ENCODE measurements at regions not wholly inside any gene's neighbourhood (a gene's known extent, or its start where the extent isn't known, plus 50 kb on each side); places are given as distances from the start of the nearest gene placed in this dataset.

DNA sequence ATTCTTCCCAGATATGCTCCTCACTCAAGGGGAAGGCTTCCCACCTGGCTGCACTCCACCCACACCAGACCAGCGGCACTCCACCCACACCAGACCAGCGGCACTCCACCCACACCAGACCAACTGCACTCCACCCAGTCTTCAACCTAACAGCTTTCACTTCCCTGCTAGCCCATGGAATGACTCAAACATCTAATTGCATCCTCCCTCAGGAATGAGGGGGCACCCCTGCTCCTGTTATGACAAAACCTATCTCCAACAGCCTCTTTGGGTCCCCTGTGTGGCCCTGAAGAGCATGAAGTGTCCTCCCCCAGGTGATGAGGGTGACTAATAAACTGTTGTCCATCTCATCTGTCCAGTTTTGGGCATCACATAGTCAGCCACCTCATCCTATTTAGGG is 556.6 kb upstream of the TUSC1 start:
- Histone ChIP-seq H3K9me3 (ENCODE audit: low read length) (no peaks in the 10 kb centered on the region), H3F3A (ENCODE audit: insufficient read depth, low read length) (no peaks in the 10 kb centered on the region), H3K9ac (ENCODE audit: low read length) (no peak overlapping the region)

DNA sequence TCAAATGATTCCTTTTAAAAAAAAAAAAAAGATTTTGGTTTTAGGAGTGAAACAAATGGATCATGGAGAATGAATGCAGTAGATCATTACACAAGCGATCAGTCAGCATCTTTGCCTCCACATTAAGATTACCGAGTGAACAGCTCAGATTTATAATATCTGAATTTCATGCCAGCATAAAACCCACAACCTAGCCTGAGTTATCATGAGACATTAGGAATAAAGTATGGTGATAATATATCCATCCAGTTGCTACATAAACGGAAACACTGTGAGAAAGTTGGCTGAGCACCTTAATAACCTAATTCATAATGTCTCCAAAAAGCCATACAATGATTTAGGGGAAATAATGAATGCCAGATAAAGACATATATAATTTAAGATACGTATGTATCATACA is 553.1 kb upstream of the TUSC1 start:
- Histone ChIP-seq H3K9me2 (ENCODE audit: low read depth, low read length) (no peaks in the 10 kb centered on the region), H4K20me1 (ENCODE audit: insufficient read depth, low read length) (no peaks in the 10 kb centered on the region), H3K4me1 (ENCODE audit: insufficient read depth, low read length, severe bottlenecking) (no peaks in the 10 kb centered on the region), H3K27me3 (ENCODE audit: insufficient read depth, low read length) (no peaks in the 10 kb centered on the region), H3K9ac (ENCODE audit: low read length) (no peak overlapping the region), H3K27ac (ENCODE audit: low read depth, low read length, poor library complexity, severe bottlenecking) (no peak overlapping the region), H3K79me2 (ENCODE audit: insufficient read depth, low read length) (no peaks in the 10 kb centered on the region), H3K4me3 (ENCODE audit: low read depth, low read length, poor library complexity, severe bottlenecking) (no peak overlapping the region), H3K9me3 (ENCODE audit: low read length) (no peaks in the 10 kb centered on the region), H3K4me2 (ENCODE audit: low read length) (no peak overlapping the region), H2AFZ (ENCODE audit: low read length) (no peak overlapping the region), H3F3A (ENCODE audit: insufficient read depth, low read length) (no peaks in the 10 kb centered on the region), H3K36me3 (ENCODE audit: insufficient read depth, low read length) (no peaks in the 10 kb centered on the region)
- TF ChIP-seq, protein P1, sequence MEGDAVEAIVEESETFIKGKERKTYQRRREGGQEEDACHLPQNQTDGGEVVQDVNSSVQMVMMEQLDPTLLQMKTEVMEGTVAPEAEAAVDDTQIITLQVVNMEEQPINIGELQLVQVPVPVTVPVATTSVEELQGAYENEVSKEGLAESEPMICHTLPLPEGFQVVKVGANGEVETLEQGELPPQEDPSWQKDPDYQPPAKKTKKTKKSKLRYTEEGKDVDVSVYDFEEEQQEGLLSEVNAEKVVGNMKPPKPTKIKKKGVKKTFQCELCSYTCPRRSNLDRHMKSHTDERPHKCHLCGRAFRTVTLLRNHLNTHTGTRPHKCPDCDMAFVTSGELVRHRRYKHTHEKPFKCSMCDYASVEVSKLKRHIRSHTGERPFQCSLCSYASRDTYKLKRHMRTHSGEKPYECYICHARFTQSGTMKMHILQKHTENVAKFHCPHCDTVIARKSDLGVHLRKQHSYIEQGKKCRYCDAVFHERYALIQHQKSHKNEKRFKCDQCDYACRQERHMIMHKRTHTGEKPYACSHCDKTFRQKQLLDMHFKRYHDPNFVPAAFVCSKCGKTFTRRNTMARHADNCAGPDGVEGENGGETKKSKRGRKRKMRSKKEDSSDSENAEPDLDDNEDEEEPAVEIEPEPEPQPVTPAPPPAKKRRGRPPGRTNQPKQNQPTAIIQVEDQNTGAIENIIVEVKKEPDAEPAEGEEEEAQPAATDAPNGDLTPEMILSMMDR (IDR thresholded peaks at IDR 0.05; ENCODE audit: low read length): no peak
- TF ChIP-seq EZH2 (IDR thresholded peaks at IDR 0.05; ENCODE audit: borderline replicate concordance, low read length): no peak

More for the DNA sequence above, 556.6 kb upstream of the TUSC1 start:
- no peak overlapping the region for H3K4me3 ChIP-seq (ENCODE audit: low read depth, low read length, poor library complexity, severe bottlenecking)
- H3K4me2 ChIP-seq (ENCODE audit: low read length): no peak overlapping the region
- no peak overlapping the region for H2AFZ ChIP-seq (ENCODE audit: low read length)
- H3K36me3 ChIP-seq (ENCODE audit: insufficient read depth, low read length): no peaks in the 10 kb centered on the region
- H4K20me1 ChIP-seq (ENCODE audit: insufficient read depth, low read length): no peaks in the 10 kb centered on the region
- H3K79me2 ChIP-seq (ENCODE audit: insufficient read depth, low read length): no peaks in the 10 kb centered on the region
- H3K9me2 ChIP-seq (ENCODE audit: low read depth, low read length): no peaks in the 10 kb centered on the region
- TF ChIP-seq, protein P1 (IDR thresholded peaks at IDR 0.05; ENCODE audit: low read length): no peak
- TF ChIP-seq EZH2 (IDR thresholded peaks at IDR 0.05; ENCODE audit: borderline replicate concordance, low read length): no peak
- H3K27ac ChIP-seq (ENCODE audit: low read depth, low read length, poor library complexity, severe bottlenecking): no peak overlapping the region
- no peaks in the 10 kb centered on the region for H3K27me3 ChIP-seq (ENCODE audit: insufficient read depth, low read length)
- H3K4me1 ChIP-seq (ENCODE audit: insufficient read depth, low read length, severe bottlenecking): no peaks in the 10 kb centered on the region

DNA sequence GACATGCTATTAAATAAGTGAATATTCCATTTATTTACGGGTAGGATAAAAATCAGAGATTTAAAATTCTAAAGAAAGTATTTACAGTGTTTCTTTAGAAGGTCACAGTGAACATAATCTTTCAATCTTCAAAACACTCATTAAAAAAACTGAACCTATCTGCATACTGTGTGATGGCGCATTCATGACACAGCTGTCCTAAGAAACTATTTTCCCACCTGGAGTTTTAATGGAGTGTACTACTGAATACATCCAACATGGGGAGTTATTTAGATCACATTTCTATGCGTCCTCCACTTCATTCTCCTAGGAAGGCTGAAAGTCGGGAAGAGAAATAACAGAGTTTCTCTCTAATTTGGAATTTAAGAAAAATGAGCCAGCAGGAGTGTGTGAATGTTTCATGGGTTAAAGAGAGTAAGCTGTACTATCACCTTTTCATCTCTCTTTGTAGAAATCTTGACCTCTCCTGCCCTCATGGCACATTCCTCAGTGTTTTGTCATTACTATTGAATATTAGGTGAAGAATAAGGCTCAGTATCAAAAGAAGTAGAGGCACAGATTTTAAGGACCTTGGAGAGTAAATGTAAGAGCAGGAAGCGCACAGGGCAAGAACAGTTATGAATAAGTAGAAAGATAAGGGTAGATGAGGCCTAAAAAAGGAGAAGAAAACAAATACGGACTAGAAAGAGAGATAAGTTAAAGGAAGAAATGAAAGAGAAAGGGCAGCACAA is 551.2 kb upstream of the TUSC1 start:
- no peaks in the 10 kb centered on the region for H3K36me3 ChIP-seq (ENCODE audit: insufficient read depth, low read length)
- H3K27me3 ChIP-seq (ENCODE audit: insufficient read depth, low read length): no peaks in the 10 kb centered on the region
- no peaks in the 10 kb centered on the region for H3K9me3 ChIP-seq (ENCODE audit: low read length)
- no peak overlapping the region for H3K27ac ChIP-seq (ENCODE audit: low read depth, low read length, poor library complexity, severe bottlenecking)
- TF ChIP-seq, protein P1 (IDR thresholded peaks at IDR 0.05; ENCODE audit: low read length): no peak
- TF ChIP-seq EZH2 (IDR thresholded peaks at IDR 0.05; ENCODE audit: borderline replicate concordance, low read length): no peak
- H4K20me1 ChIP-seq (ENCODE audit: insufficient read depth, low read length): no peaks in the 10 kb centered on the region
- H3F3A ChIP-seq (ENCODE audit: insufficient read depth, low read length): no peaks in the 10 kb centered on the region
- H3K4me2 ChIP-seq (ENCODE audit: low read length): no peak overlapping the region
- no peaks in the 10 kb centered on the region for H3K9me2 ChIP-seq (ENCODE audit: low read depth, low read length)
- H3K79me2 ChIP-seq (ENCODE audit: insufficient read depth, low read length): no peaks in the 10 kb centered on the region
- H3K4me1 ChIP-seq (ENCODE audit: insufficient read depth, low read length, severe bottlenecking): no peaks in the 10 kb centered on the region
- H3K4me3 ChIP-seq (ENCODE audit: low read depth, low read length, poor library complexity, severe bottlenecking): no peak overlapping the region
- no peak overlapping the region for H2AFZ ChIP-seq (ENCODE audit: low read length)
- H3K9ac ChIP-seq (ENCODE audit: low read length): no peak overlapping the region
